WTC11 (cell line): ENCODE measurements at regions not wholly inside any gene's neighbourhood (a gene's known extent, or its start where the extent isn't known, plus 50 kb on each side); places are given as distances from the start of the nearest gene placed in this dataset.

Experiments used
- ATAC-seq: fragments of 200-7000 bp; cut with Tn5 transposase; 2 replicates; pipeline ENCODE4 v1.10.0; 2021; ENCODE audit warnings: mild to moderate bottlenecking, moderate library complexity
- CTCF ChIA-PET: fragments of 300-600 bp; sonication (Branson Sonifier 250); formaldehyde crosslinking; loops from one replicate; lab custom pipeline; 2021; ENCODE audit warnings: antibody characterized with exemption; lab: Charles Lee
- POLR2A ChIA-PET: fragments of 350-600 bp; sonication (Branson Sonifier 250); formaldehyde crosslinking; loops from one replicate; lab custom pipeline; 2021; ENCODE audit warnings: antibody characterized with exemption; lab: Charles Lee
- DNase-seq: peaks from one replicate; pipeline ENCODE4 v3.0.0; 2021; ENCODE audit warnings: low spot score
- H3K27ac Mint-ChIP-seq: 2 replicates; pipeline ENCODE4 v1.8.0; 2021; ENCODE audit warnings: mixed read lengths
- H3K27me3 Mint-ChIP-seq: 2 replicates; pipeline ENCODE4 v1.8.0; 2021; ENCODE audit warnings: low read depth, mild to moderate bottlenecking, moderate library complexity, mixed read lengths
- H3K36me3 Mint-ChIP-seq: 2 replicates; pipeline ENCODE4 v1.8.0; 2021; ENCODE audit warnings: mixed read lengths
- H3K4me1 Mint-ChIP-seq: 2 replicates; pipeline ENCODE4 v1.8.0; 2022; ENCODE audit warnings: mixed read lengths
- H3K4me3 Mint-ChIP-seq: 2 replicates; pipeline ENCODE4 v1.8.0; 2021; ENCODE audit warnings: mild to moderate bottlenecking, moderate library complexity, mixed read lengths
- H3K9me3 Mint-ChIP-seq: 2 replicates; pipeline ENCODE4 v1.8.0; 2021; ENCODE audit warnings: mixed read lengths
- CBFB ChIP-seq: sonication (generic); formaldehyde crosslinking; IDR thresholded peaks from 2 replicates; pipeline ENCODE4 v1.8.1; 2022; ENCODE audit warnings: mild to moderate bottlenecking, low read depth, missing genetic modification reagents
- CREB1 ChIP-seq: sonication (generic); formaldehyde crosslinking; IDR thresholded peaks from 2 replicates; pipeline ENCODE4 v1.8.0; 2023; ENCODE audit warnings: mild to moderate bottlenecking, missing genetic modification reagents
- FOXK1 ChIP-seq: sonication (generic); formaldehyde crosslinking; IDR thresholded peaks from 2 replicates; pipeline ENCODE4 v1.8.0; 2022; ENCODE audit warnings: mild to moderate bottlenecking, moderate library complexity, missing genetic modification reagents
- GTF2I ChIP-seq: fragments of 250-450 bp; sonication (Bioruptor Pico); conservative IDR thresholded peaks from 2 replicates; pipeline ENCODE4 v1.4.0; 2021; ENCODE audit warnings: mild to moderate bottlenecking
- NR1H2 ChIP-seq: sonication (generic); formaldehyde crosslinking; IDR thresholded peaks from 2 replicates; pipeline ENCODE4 v1.9.0; 2021; ENCODE audit warnings: mild to moderate bottlenecking, moderate library complexity, missing genetic modification reagents
- SOX15 ChIP-seq: fragments of 250-450 bp; sonication (Bioruptor Pico); IDR thresholded peaks from 2 replicates; pipeline ENCODE4 v1.9.0; 2021; ENCODE audit warnings: mild to moderate bottlenecking
- ZNF219 ChIP-seq: sonication (generic); formaldehyde crosslinking; IDR thresholded peaks from 2 replicates; pipeline ENCODE4 v1.8.0; 2023; ENCODE audit warnings: missing genetic modification reagents, mild to moderate bottlenecking, borderline replicate concordance
- TF ChIP-seq, protein P1 (sequence below): sonication (generic); formaldehyde crosslinking; conservative IDR thresholded peaks from 2 replicates; pipeline ENCODE4 v1.8.1; 2023; ENCODE audit warnings: mild to moderate bottlenecking, low read depth, missing genetic modification reagents, moderate library complexity
- TF ChIP-seq, protein P2 (sequence below): sonication (generic); formaldehyde crosslinking; IDR thresholded peaks from 2 replicates; pipeline ENCODE4 v1.8.0; 2022; ENCODE audit warnings: mild to moderate bottlenecking, missing genetic modification reagents
- TF ChIP-seq, protein P3 (sequence below): fragments of 250-450 bp; sonication (Bioruptor Pico); IDR thresholded peaks from 2 replicates; pipeline ENCODE4 v1.9.0; 2021; ENCODE audit warnings: moderate library complexity, mild to moderate bottlenecking, inconsistent platforms, borderline replicate concordance
- TF ChIP-seq, protein P4 (sequence below): sonication (generic); formaldehyde crosslinking; IDR thresholded peaks from 2 replicates; pipeline ENCODE4 v1.8.0; 2022; ENCODE audit warnings: mild to moderate bottlenecking, missing genetic modification reagents
- TF ChIP-seq, protein P5 (sequence below): sonication (generic); formaldehyde crosslinking; IDR thresholded peaks from 2 replicates; pipeline ENCODE4 v1.8.1; 2022; ENCODE audit warnings: mild to moderate bottlenecking, moderate library complexity, missing genetic modification reagents
- TF ChIP-seq, protein P6 (sequence below): sonication (generic); formaldehyde crosslinking; IDR thresholded peaks from 2 replicates; pipeline ENCODE4 v1.8.0; 2022; ENCODE audit warnings: mild to moderate bottlenecking, missing genetic modification reagents
- TF ChIP-seq, protein P7 (sequence below): fragments of 250-450 bp; sonication (Bioruptor Pico); IDR thresholded peaks from 2 replicates; pipeline ENCODE4 v1.9.0; 2021; ENCODE audit warnings: mild to moderate bottlenecking
- TF ChIP-seq, protein P8 (sequence below): sonication (generic); formaldehyde crosslinking; IDR thresholded peaks from 2 replicates; pipeline ENCODE4 v1.8.0; 2023; ENCODE audit warnings: mild to moderate bottlenecking, missing genetic modification reagents

DNA sequence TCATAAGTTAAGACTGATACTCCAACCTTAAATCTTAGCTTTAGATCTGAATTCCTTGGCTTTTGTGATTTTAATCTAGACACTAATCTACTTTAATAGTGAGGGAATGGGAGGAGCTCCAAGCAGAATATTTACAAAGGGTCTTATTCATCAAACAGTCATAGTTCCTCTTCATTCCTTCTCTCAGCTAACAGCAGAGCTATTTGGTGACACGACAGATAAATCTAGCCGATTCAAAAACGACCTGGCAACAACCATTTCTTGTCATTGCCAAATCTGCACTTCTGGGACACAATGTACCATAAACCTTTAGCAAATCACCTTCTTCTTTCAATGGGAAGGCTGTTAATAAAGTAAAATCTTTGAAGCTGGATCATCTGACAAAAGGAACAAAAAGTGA, 52.8 kb upstream of the FOXD3 start:
- H3K4me1 Mint-ChIP-seq, result peaks cover 5% of the 10 kb centered on the region
- H3K9me3 Mint-ChIP-seq, result no peaks in the 10 kb centered on the region
- CTCF ChIA-PET, result no interaction called here
- DNase-seq (no peak), ATAC-seq (no peak)
- H3K4me3 Mint-ChIP-seq, result no peak overlapping the region
- TF ChIP-seq ZNF219 (CRISPR knock-in tag) (no peak), CREB1 (no peak), GTF2I (CRISPR knock-in tag) (no peak), NR1H2 (CRISPR knock-in tag) (no peak), SOX15 (no peak), FOXK1 (CRISPR knock-in tag) (no peak), CBFB (CRISPR knock-in tag) (no peak)
- TF ChIP-seq, protein P1, sequence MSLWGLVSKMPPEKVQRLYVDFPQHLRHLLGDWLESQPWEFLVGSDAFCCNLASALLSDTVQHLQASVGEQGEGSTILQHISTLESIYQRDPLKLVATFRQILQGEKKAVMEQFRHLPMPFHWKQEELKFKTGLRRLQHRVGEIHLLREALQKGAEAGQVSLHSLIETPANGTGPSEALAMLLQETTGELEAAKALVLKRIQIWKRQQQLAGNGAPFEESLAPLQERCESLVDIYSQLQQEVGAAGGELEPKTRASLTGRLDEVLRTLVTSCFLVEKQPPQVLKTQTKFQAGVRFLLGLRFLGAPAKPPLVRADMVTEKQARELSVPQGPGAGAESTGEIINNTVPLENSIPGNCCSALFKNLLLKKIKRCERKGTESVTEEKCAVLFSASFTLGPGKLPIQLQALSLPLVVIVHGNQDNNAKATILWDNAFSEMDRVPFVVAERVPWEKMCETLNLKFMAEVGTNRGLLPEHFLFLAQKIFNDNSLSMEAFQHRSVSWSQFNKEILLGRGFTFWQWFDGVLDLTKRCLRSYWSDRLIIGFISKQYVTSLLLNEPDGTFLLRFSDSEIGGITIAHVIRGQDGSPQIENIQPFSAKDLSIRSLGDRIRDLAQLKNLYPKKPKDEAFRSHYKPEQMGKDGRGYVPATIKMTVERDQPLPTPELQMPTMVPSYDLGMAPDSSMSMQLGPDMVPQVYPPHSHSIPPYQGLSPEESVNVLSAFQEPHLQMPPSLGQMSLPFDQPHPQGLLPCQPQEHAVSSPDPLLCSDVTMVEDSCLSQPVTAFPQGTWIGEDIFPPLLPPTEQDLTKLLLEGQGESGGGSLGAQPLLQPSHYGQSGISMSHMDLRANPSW (CRISPR knock-in tag), result no peak
- TF ChIP-seq, protein P2, sequence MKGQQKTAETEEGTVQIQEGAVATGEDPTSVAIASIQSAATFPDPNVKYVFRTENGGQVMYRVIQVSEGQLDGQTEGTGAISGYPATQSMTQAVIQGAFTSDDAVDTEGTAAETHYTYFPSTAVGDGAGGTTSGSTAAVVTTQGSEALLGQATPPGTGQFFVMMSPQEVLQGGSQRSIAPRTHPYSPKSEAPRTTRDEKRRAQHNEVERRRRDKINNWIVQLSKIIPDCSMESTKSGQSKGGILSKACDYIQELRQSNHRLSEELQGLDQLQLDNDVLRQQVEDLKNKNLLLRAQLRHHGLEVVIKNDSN (CRISPR knock-in tag), result no peak
- TF ChIP-seq, protein P3, sequence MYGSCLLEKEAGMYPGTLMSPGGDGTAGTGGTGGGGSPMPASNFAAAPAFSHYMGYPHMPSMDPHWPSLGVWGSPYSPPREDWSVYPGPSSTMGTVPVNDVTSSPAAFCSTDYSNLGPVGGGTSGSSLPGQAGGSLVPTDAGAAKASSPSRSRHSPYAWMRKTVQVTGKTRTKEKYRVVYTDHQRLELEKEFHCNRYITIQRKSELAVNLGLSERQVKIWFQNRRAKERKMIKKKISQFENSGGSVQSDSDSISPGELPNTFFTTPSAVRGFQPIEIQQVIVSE (CRISPR knock-in tag), result no peak
- TF ChIP-seq, protein P4, sequence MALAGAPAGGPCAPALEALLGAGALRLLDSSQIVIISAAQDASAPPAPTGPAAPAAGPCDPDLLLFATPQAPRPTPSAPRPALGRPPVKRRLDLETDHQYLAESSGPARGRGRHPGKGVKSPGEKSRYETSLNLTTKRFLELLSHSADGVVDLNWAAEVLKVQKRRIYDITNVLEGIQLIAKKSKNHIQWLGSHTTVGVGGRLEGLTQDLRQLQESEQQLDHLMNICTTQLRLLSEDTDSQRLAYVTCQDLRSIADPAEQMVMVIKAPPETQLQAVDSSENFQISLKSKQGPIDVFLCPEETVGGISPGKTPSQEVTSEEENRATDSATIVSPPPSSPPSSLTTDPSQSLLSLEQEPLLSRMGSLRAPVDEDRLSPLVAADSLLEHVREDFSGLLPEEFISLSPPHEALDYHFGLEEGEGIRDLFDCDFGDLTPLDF (CRISPR knock-in tag), result no peak
- TF ChIP-seq, protein P5, sequence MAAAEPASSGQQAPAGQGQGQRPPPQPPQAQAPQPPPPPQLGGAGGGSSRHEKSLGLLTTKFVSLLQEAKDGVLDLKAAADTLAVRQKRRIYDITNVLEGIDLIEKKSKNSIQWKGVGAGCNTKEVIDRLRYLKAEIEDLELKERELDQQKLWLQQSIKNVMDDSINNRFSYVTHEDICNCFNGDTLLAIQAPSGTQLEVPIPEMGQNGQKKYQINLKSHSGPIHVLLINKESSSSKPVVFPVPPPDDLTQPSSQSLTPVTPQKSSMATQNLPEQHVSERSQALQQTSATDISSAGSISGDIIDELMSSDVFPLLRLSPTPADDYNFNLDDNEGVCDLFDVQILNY (CRISPR knock-in tag), result no peak
- TF ChIP-seq, protein P6, sequence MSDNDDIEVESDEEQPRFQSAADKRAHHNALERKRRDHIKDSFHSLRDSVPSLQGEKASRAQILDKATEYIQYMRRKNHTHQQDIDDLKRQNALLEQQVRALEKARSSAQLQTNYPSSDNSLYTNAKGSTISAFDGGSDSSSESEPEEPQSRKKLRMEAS (CRISPR knock-in tag), result no peak
- TF ChIP-seq, protein P7, sequence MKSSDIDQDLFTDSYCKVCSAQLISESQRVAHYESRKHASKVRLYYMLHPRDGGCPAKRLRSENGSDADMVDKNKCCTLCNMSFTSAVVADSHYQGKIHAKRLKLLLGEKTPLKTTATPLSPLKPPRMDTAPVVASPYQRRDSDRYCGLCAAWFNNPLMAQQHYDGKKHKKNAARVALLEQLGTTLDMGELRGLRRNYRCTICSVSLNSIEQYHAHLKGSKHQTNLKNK (CRISPR knock-in tag), result no peak
- TF ChIP-seq, protein P8, sequence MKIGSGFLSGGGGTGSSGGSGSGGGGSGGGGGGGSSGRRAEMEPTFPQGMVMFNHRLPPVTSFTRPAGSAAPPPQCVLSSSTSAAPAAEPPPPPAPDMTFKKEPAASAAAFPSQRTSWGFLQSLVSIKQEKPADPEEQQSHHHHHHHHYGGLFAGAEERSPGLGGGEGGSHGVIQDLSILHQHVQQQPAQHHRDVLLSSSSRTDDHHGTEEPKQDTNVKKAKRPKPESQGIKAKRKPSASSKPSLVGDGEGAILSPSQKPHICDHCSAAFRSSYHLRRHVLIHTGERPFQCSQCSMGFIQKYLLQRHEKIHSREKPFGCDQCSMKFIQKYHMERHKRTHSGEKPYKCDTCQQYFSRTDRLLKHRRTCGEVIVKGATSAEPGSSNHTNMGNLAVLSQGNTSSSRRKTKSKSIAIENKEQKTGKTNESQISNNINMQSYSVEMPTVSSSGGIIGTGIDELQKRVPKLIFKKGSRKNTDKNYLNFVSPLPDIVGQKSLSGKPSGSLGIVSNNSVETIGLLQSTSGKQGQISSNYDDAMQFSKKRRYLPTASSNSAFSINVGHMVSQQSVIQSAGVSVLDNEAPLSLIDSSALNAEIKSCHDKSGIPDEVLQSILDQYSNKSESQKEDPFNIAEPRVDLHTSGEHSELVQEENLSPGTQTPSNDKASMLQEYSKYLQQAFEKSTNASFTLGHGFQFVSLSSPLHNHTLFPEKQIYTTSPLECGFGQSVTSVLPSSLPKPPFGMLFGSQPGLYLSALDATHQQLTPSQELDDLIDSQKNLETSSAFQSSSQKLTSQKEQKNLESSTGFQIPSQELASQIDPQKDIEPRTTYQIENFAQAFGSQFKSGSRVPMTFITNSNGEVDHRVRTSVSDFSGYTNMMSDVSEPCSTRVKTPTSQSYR (CRISPR knock-in tag), result no peak
- no peaks in the 10 kb centered on the region for H3K27me3 Mint-ChIP-seq
- POLR2A ChIA-PET, result no interaction called here
- H3K36me3 Mint-ChIP-seq, result no peaks in the 10 kb centered on the region
- H3K27ac Mint-ChIP-seq, result no peak overlapping the region
